ENCODE measurements at regions not wholly inside any gene's neighbourhood (a gene's known extent, or its start where the extent isn't known, plus 50 kb on each side); places are given as distances from the start of the nearest gene placed in this dataset.

- TF ChIP-seq CTCF (conservative IDR thresholded peaks at IDR 0.05; ENCODE audit: low read length) = no peak
- TF ChIP-seq EZH2phosphoT487 (IDR thresholded peaks at IDR 0.05; ENCODE audit: borderline replicate concordance) = no peak
These were observed 408.9 kb downstream of the CBLN4 start for GRCh38 chr20:55596431-55596830.
